Right lobe of liver (tissue), 6 donors: ENCODE measurements at regions not wholly inside any gene's neighbourhood (a gene's known extent, or its start where the extent isn't known, plus 50 kb on each side); places are given as distances from the start of the nearest gene placed in this dataset.

ENCODE experiments used
- ATAC-seq, 4 donors: fragments of 200-7000 bp; cut with Tn5 transposase; one replicate each; pipeline ENCODE4 v1.9.1; 2020; ENCODE audit warnings: mild to moderate bottlenecking in 4 of 4, moderate library complexity in 4 of 4
- DNase-seq, 3 donors: peaks; one replicate each; pipeline ENCODE4 v3.0.0-alpha.2; 2020
- H3K27ac ChIP-seq, 3 donors: fragments of 200-600 bp; one replicate each; pipeline ENCODE4 v1.8.0; 2022
- H3K27me3 ChIP-seq, 2 donors: fragments of 200-600 bp; one replicate each; pipeline ENCODE4 v1.8.0; 2022
- H3K36me3 ChIP-seq, 4 donors: fragments of 200-600 bp; sonication (generic) in 1 of 4; one replicate each; pipeline versions ENCODE4 v1.5.1 to v1.8.0; 2017 to 2022; ENCODE audit warnings: control low read depth in 1 of 4
- H3K4me1 ChIP-seq, 4 donors: fragments of 200-600 bp; sonication (generic) in 1 of 4; one replicate each; pipeline versions ENCODE4 v1.5.1 to v1.8.0; 2017 to 2022; ENCODE audit warnings: control low read depth in 1 of 4
- H3K4me3 ChIP-seq, 3 donors: fragments of 200-600 bp; one replicate each; pipeline ENCODE4 v1.8.0; 2022
- H3K9me3 ChIP-seq, 4 donors: fragments of 200-600 bp; sonication (generic) in 1 of 4; one replicate each; pipeline versions ENCODE4 v1.5.1 to v1.8.0; 2017 to 2022; ENCODE audit warnings: control low read depth in 1 of 4
- CTCF ChIP-seq, 4 donors: fragments of 200-600 bp in 3 of 4; fragments of 450-650 bp in 1 of 4; IDR thresholded peaks; one replicate each; pipeline versions ENCODE4 v1.5.1 to v1.8.0; 2016 to 2022; ENCODE audit warnings: antibody characterized with exemption in 4 of 4, mild to moderate bottlenecking in 2 of 4
- POLR2A ChIP-seq: fragments of 450-650 bp; IDR thresholded peaks from one replicate; pipeline ENCODE4 v1.6.1; 2017; ENCODE audit warnings: antibody characterized with exemption, mild to moderate bottlenecking
- WGBS: methylation state at CpG from one replicate; pipeline ENCODE4 v1.1.6; 2018; ENCODE audit warnings: low coverage, low lambda C conversion rate; ENCODE audit not compliant: insufficient coverage; ENCODE audit errors: missing lambda C conversion rate; 5-methylcytosine and 5-hydroxymethylcytosine counted together
- intact Hi-C, 2 donors: fragments of 100-400 bp; cut with DNase I; formaldehyde crosslinking; loops; one replicate each; pipeline versions ENCODE4 v1.11.2 to v1.14.1; 2022
- donor health status: DM: no; HTN: yes; CAD: no.
- donor health status: DM: no; HTN: no; CAD: no.
- donor health status: DM: no; HTN: no; CAD: no.
- donor health status: DM: no; HTN: yes; CAD: no.
- donor health status: DM: no; HTN: yes; CAD: no.

GRCh38 chr13:73571376-73571775 is 512.6 kb downstream of the KLF5 start:
- Histone ChIP-seq H3K27ac (no peak overlapping the region), H3K4me3 (no peak overlapping the region), H3K27me3 (no peaks in the 10 kb centered on the region), H3K9me3 (no peaks in the 10 kb centered on the region), H3K36me3 (no peaks in the 10 kb centered on the region), H3K4me1 (no peaks in the 10 kb centered on the region)
- WGBS = 33% methylated on average over 1 of the region's 1 CpG
- TF ChIP-seq POLR2A (no peak), CTCF (IDR thresholded peaks at IDR 0.05) (no peak)
- no peak for DNase-seq
- intact Hi-C loops = no loop called here
- ATAC-seq = no peak

DNA sequence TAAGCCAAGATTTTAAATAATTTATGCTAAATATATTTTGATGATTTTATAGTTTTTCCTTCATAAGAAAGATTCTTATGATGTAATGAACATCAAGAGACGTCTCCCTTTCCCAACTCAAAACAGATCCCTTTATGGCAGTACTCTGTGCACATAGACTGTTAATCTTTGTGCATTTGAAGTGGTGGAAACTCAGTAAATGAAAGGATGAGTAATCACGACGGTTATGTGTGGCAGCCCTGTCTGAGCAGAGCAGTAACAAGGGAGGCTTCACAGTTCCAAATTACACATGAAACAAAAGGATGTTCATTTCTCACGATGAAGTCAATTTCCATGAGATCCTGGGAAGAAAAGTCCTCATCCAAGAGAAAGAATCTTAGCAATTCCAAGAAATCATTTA is 498.1 kb downstream of the KLF5 start:
- WGBS = 58% methylated on average over 4 of the region's 4 CpGs
- no peak overlapping the region for H3K4me3 ChIP-seq
- no peak for ATAC-seq
- intact Hi-C loops = no loop called here
- H3K36me3 ChIP-seq = no peaks in the 10 kb centered on the region
- H3K4me1 ChIP-seq = no peaks in the 10 kb centered on the region
- H3K27ac ChIP-seq = no peak overlapping the region
- TF ChIP-seq CTCF (IDR thresholded peaks at IDR 0.05) (no peak), POLR2A (no peak)
- no peak for DNase-seq
- H3K9me3 ChIP-seq = no peaks in the 10 kb centered on the region
- H3K27me3 ChIP-seq = no peaks in the 10 kb centered on the region

- no peaks in the 10 kb centered on the region for H3K9me3 ChIP-seq
- H3K27me3 ChIP-seq = no peaks in the 10 kb centered on the region
- no peak for TF ChIP-seq POLR2A
- DNase-seq (no peak), ATAC-seq (no peak)
- H3K4me1 ChIP-seq = no peaks in the 10 kb centered on the region
- no peak overlapping the region for H3K27ac ChIP-seq
- WGBS = 49% methylated on average over 2 of the region's 2 CpGs
- intact Hi-C loops = no loop called here
- no peaks in the 10 kb centered on the region for H3K36me3 ChIP-seq
- H3K4me3 ChIP-seq = no peak overlapping the region
Observed at GRCh38 chr13:73556128-73556527, 497.3 kb downstream of the KLF5 start.

DNA sequence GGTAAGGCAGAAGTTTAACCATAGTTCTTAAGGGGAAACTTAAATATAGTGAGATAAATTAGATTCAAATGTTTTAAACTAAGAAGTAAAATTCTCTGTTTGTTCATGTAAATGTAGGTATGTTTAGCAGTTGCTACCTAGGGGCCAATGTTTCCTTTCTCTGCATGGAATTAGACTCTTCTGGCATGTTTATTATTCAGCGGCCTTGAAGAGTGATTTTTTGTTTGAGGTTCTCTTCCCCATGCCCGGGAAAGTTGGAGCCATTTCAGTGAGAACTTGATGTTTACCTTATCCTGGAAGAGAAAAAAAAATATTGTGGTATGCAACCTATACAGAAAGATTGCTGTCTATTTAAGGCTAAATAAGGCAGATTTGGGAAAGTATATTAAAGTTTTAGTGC is 492.9 kb downstream of the KLF5 start:
- intact Hi-C loops = no loop called here
- TF ChIP-seq POLR2A (no peak), CTCF (IDR thresholded peaks at IDR 0.05) (no peak)
- H3K9me3 ChIP-seq = no peaks in the 10 kb centered on the region
- H3K27ac ChIP-seq = no peak overlapping the region
- no peaks in the 10 kb centered on the region for H3K4me1 ChIP-seq
- WGBS = 46% methylated on average over 2 of the region's 2 CpGs
- no peak for ATAC-seq
- DNase-seq = no peak
- H3K4me3 ChIP-seq = no peak overlapping the region
- H3K36me3 ChIP-seq = no peaks in the 10 kb centered on the region
- H3K27me3 ChIP-seq = no peaks in the 10 kb centered on the region

GRCh38 chr13:73549717-73550116 is 490.9 kb downstream of the KLF5 start:
- H3K36me3 ChIP-seq = no peaks in the 10 kb centered on the region
- H3K4me1 ChIP-seq = no peaks in the 10 kb centered on the region
- TF ChIP-seq CTCF (IDR thresholded peaks at IDR 0.05) = no peak
- no peak for TF ChIP-seq POLR2A
- ATAC-seq (no peak), DNase-seq (no peak)
- H3K27ac ChIP-seq = no peak overlapping the region
- no peaks in the 10 kb centered on the region for H3K9me3 ChIP-seq
- intact Hi-C loops = no loop called here
- no peaks in the 10 kb centered on the region for H3K27me3 ChIP-seq
- 43% methylated on average over 3 of the region's 3 CpGs for WGBS
- H3K4me3 ChIP-seq = no peak overlapping the region
